ENCODE measurements at regions not wholly inside any gene's neighbourhood (a gene's known extent, or its start where the extent isn't known, plus 50 kb on each side); places are given as distances from the start of the nearest gene placed in this dataset.

GRCh38 chr3:148540851-148541250 lies 156.9 kb upstream of the AGTR1 start:
- TF ChIP-seq CTCF (IDR thresholded peaks at IDR 0.05), result no peak
- TF ChIP-seq EP300 (IDR thresholded peaks at IDR 0.05), result no peak
- TF ChIP-seq POLR2AphosphoS5 (IDR thresholded peaks at IDR 0.05), result no peak
- TF ChIP-seq POLR2A (IDR thresholded peaks at IDR 0.05), result no peak
